ENCODE measurements at regions not wholly inside any gene's neighbourhood (a gene's known extent, or its start where the extent isn't known, plus 50 kb on each side); places are given as distances from the start of the nearest gene placed in this dataset.

GRCh38 chr4:178316211-178316610, 874.0 kb upstream of the AGA start:
- H3K9me3 ChIP-seq, result no peaks in the 10 kb centered on the region
- DNase-seq, result peak; percentile 67
- no peaks in the 10 kb centered on the region for H3K27me3 ChIP-seq
- no peaks in the 10 kb centered on the region for H3K36me3 ChIP-seq
- TF ChIP-seq, protein P1, sequence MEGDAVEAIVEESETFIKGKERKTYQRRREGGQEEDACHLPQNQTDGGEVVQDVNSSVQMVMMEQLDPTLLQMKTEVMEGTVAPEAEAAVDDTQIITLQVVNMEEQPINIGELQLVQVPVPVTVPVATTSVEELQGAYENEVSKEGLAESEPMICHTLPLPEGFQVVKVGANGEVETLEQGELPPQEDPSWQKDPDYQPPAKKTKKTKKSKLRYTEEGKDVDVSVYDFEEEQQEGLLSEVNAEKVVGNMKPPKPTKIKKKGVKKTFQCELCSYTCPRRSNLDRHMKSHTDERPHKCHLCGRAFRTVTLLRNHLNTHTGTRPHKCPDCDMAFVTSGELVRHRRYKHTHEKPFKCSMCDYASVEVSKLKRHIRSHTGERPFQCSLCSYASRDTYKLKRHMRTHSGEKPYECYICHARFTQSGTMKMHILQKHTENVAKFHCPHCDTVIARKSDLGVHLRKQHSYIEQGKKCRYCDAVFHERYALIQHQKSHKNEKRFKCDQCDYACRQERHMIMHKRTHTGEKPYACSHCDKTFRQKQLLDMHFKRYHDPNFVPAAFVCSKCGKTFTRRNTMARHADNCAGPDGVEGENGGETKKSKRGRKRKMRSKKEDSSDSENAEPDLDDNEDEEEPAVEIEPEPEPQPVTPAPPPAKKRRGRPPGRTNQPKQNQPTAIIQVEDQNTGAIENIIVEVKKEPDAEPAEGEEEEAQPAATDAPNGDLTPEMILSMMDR (IDR thresholded peaks at IDR 0.05; ENCODE audit: low read depth, low read length), result no peak
- H3K4me3 ChIP-seq (ENCODE audit: low read depth, low read length), result no peak overlapping the region
- H3K4me1 ChIP-seq, result peaks cover 9% of the 10 kb centered on the region

GRCh38 chr4:178320003-178320402, 877.8 kb upstream of the AGA start:
- TF ChIP-seq, protein P1 (IDR thresholded peaks at IDR 0.05; ENCODE audit: low read depth, low read length), result no peak
- H3K27me3 ChIP-seq, result no peaks in the 10 kb centered on the region
- H3K4me3 ChIP-seq (ENCODE audit: low read depth, low read length), result no peak overlapping the region
- no peak for DNase-seq
- no peaks in the 10 kb centered on the region for H3K36me3 ChIP-seq
- H3K9me3 ChIP-seq, result no peaks in the 10 kb centered on the region
- H3K4me1 ChIP-seq, result peaks cover 9% of the 10 kb centered on the region

DNA sequence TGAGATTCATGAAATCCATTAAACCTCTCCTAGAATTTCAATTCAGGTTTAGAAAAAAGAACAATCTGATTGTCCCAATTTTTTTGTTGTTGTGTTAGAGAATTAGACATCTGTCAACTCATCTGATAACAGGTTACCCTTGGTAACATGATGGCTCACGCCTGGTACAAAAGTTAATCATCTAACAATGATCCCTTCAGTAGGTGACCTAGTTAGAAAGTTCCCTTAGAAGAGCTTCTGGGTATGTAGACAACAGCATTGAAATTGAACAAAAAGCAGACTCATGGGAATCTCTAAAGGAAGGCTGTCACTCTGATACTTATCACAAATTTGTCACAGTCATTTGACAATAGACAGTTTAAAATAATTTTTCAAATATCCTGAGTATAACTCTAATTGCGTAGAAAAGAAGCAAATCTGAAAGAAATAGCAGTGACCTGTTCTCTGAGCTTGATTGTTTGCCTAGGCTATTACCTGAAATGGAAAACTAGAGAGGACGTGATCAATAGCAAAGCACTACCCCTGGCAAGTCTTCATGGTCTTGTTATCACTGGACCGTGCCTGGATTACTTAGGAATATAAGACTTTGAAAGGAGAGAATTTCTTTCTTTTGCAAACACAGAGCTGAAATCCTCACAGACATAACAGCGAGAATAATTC, 880.4 kb upstream of the AGA start:
- no peaks in the 10 kb centered on the region for H3K4me1 ChIP-seq
- DNase-seq, result no peak
- TF ChIP-seq, protein P1 (IDR thresholded peaks at IDR 0.05; ENCODE audit: low read depth, low read length), result no peak
- no peaks in the 10 kb centered on the region for H3K9me3 ChIP-seq
- H3K4me3 ChIP-seq (ENCODE audit: low read depth, low read length), result no peak overlapping the region
- H3K27me3 ChIP-seq, result no peaks in the 10 kb centered on the region
- H3K36me3 ChIP-seq, result no peaks in the 10 kb centered on the region

DNA sequence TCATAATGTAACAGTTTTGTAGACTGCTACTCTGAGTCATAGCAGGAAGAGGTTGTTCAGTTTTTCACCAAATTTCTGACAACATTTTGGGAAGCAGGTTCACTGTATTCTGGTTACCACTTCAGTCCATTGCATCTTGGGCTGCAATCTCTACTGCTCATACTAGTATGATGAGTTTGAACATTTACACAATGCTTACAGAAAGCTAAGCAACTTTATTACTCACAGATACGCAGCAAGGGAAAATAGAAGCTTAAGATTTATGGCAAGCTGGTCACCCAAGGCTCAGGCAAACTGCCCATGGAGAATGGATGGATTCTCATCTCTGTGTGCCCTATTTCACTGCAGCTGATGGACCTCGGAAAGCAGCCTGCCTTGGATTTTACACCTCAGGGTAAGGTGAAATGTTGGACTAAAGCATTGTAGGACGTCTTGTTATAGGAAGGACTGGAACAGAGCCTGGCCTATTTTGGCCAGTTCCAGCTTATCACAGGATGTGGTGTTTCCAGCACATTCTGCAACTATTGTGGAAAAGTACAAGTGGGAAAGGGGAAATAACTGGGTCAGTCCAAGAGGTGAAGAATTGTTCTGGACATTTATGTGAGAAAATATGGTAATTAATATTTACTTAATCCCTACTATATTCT, 887.1 kb upstream of the AGA start:
- no peak for DNase-seq
- H3K4me3 ChIP-seq (ENCODE audit: low read depth, low read length), result no peak overlapping the region
- TF ChIP-seq, protein P1 (IDR thresholded peaks at IDR 0.05; ENCODE audit: low read depth, low read length), result no peak

DNA sequence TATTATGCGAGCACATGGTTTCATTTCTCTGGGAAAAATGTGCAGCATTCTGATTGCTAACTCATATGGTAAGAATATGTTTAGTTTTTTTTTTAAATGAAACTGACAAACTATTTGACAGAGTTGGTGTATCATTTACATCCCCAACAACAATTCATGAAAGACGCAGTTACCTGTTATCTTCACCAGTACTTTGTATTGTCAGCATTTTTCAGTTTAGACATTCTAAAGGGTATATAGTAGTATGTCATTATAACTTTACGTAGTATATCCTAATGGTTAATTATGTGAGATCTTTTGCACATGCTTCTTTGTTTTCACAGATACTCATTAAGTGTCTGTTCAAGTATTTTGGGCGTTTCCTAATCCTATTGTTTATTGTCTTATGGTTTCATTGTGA, 891.1 kb upstream of the AGA start:
- H3K4me1 ChIP-seq, result no peaks in the 10 kb centered on the region
- H3K9me3 ChIP-seq, result no peaks in the 10 kb centered on the region
- DNase-seq, result no peak
- H3K4me3 ChIP-seq (ENCODE audit: low read depth, low read length), result no peak overlapping the region
- H3K36me3 ChIP-seq, result no peaks in the 10 kb centered on the region
- TF ChIP-seq, protein P1 (IDR thresholded peaks at IDR 0.05; ENCODE audit: low read depth, low read length), result no peak
- H3K27me3 ChIP-seq, result no peaks in the 10 kb centered on the region

More for the DNA sequence above, 887.1 kb upstream of the AGA start:
- H3K4me1 ChIP-seq, result no peaks in the 10 kb centered on the region
- no peaks in the 10 kb centered on the region for H3K36me3 ChIP-seq
- no peaks in the 10 kb centered on the region for H3K27me3 ChIP-seq
- H3K9me3 ChIP-seq, result no peaks in the 10 kb centered on the region

DNA sequence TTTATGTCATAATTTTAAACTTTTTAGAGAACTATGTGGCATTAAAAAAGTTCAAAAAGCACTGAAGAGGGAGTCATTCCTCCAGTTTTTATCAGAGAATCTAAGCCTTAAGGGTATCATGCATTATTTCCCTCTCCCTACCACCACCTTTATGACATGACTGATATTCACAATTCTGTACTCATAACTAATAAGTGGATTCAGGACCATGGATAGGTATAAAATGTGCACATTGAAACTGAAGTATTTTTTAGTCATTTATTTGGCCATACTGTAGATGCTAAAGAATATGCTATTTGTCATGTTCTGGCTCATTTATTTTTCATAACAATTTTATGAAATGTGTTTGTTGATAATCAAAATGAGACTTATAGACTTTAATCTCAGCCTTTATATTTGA, 897.5 kb upstream of the AGA start:
- TF ChIP-seq, protein P1 (IDR thresholded peaks at IDR 0.05; ENCODE audit: low read depth, low read length), result no peak
- Histone ChIP-seq H3K36me3 (no peaks in the 10 kb centered on the region), H3K9me3 (no peaks in the 10 kb centered on the region), H3K4me1 (no peaks in the 10 kb centered on the region), H3K4me3 (ENCODE audit: low read depth, low read length) (no peak overlapping the region), H3K27me3 (no peaks in the 10 kb centered on the region)
- DNase-seq, result no peak
